HepG2 (cell line): ENCODE measurements at regions not wholly inside any gene's neighbourhood (a gene's known extent, or its start where the extent isn't known, plus 50 kb on each side); places are given as distances from the start of the nearest gene placed in this dataset.

Experiments
- ATAC-seq: fragments of 200-7000 bp; cut with Tn5 transposase; 3 replicates; pipeline ENCODE4 v1.9.1; 2020; ENCODE audit warnings: mild to moderate bottlenecking, moderate library complexity
- BruUV-seq: library from RNA; stranded (reverse); fragments of 400-500 nt; replicated peaks from 2 replicates; lab custom pipeline; 2021; lab: Mats Ljungman, UMichigan
- CTCF ChIA-PET: fragments of 300-600 bp; formaldehyde crosslinking; extraction: SDS; loops from one replicate; lab custom pipeline; 2021; ENCODE audit warnings: low total read pairs, inconsistent platforms, low intra/inter-chr PET ratio; lab: Yijun Ruan, JAX
- POLR2A ChIA-PET: fragments of 350-600 bp; sonication (Branson Sonifier 250); formaldehyde crosslinking; loops from one replicate; lab custom pipeline; 2020; ENCODE audit warnings: antibody characterized with exemption, inconsistent platforms; lab: Yijun Ruan, JAX
- DNase-seq: peaks from one replicate; pipeline ENCODE4 v3.0.0-alpha.2; 2015; ENCODE audit warnings: low spot score
- FAIRE-seq: peaks from 3 replicates; lab custom pipeline; 2011; peaks lifted over from hg19 to GRCh38; lab: Jason Lieb, UNC
- H2AFZ ChIP-seq: one replicate; pipeline ENCODE4 v1.6.1; 2011; ENCODE audit warnings: low read length, inconsistent platforms
- H3K27ac ChIP-seq: fragments of 300-600 bp; 3 replicates; pipeline ENCODE4 v1.8.0; 2011; ENCODE audit warnings: mixed run types, mild to moderate bottlenecking, mixed read lengths, low read length, inconsistent platforms; ENCODE audit not compliant: insufficient read depth; ENCODE audit errors: extremely low read length
- H3K27me3 ChIP-seq, 2 experiments: fragments of 200-600 bp in 1 of 2; 2 replicates in 1 of 2; 3 replicates in 1 of 2; pipeline versions ENCODE4 v1.6.0 to v1.8.0; 2011; ENCODE audit warnings: low read length in 2 of 2, mild to moderate bottlenecking in 2 of 2, moderate library complexity in 2 of 2, inconsistent platforms in 1 of 2; ENCODE audit not compliant: insufficient read depth in 2 of 2, control insufficient read depth in 1 of 2
- H3K36me3 ChIP-seq, 2 experiments: fragments of 200-600 bp in 1 of 2; replicated peaks in 1 of 2; 2 replicates in 1 of 2; 3 replicates in 1 of 2; pipeline versions ENCODE4 v1.5.1 to v1.8.0; 2011; ENCODE audit warnings: low read length in 2 of 2, inconsistent platforms in 1 of 2; ENCODE audit not compliant: insufficient read depth in 2 of 2, control insufficient read depth in 1 of 2
- H3K4me1 ChIP-seq: 2 replicates; pipeline ENCODE4 v1.5.1; 2012; ENCODE audit warnings: low read length, inconsistent platforms; ENCODE audit not compliant: insufficient read depth
- H3K4me2 ChIP-seq: 2 replicates; pipeline ENCODE4 v1.6.0; 2011; ENCODE audit warnings: low read depth, low read length, inconsistent platforms
- H3K4me3 ChIP-seq, 3 experiments: fragments of 200-600 bp in 1 of 3; sonication (generic), shearing (Covaris generic) in 1 of 3; replicated peaks in 1 of 3; 2 replicates each; pipeline ENCODE4 v1.5.1; 2011 to 2016; ENCODE audit warnings: low read length in 3 of 3, inconsistent platforms in 2 of 3, low read depth in 2 of 3, mild to moderate bottlenecking in 2 of 3, control low read depth in 1 of 3, mixed read lengths in 1 of 3; ENCODE audit not compliant: insufficient read depth in 1 of 3
- H3K79me2 ChIP-seq: one replicate; pipeline ENCODE4 v1.6.1; 2011; ENCODE audit warnings: low read length, inconsistent platforms; ENCODE audit not compliant: insufficient read depth
- H3K9ac ChIP-seq: 2 replicates; pipeline ENCODE4 v1.6.0; 2011; ENCODE audit warnings: mild to moderate bottlenecking, low read depth, low read length, inconsistent platforms; ENCODE audit not compliant: insufficient read depth
- H3K9me3 ChIP-seq: 2 replicates; pipeline ENCODE4 v1.5.1; 2012; ENCODE audit warnings: mild to moderate bottlenecking, low read length
- H4K20me1 ChIP-seq: 2 replicates; pipeline ENCODE4 v1.6.0; 2011; ENCODE audit warnings: inconsistent platforms, mild to moderate bottlenecking, low read length, moderate library complexity; ENCODE audit not compliant: insufficient read depth
- DMAP1 ChIP-seq: IDR thresholded peaks from 2 replicates; pipeline ENCODE4 v1.6.1; 2016
- MED1 ChIP-seq: sonication (generic); formaldehyde crosslinking; IDR thresholded peaks from 2 replicates; pipeline ENCODE4 v1.4.0; 2020; ENCODE audit warnings: missing genetic modification reagents
- MLXIP ChIP-seq: sonication (generic); formaldehyde crosslinking; IDR thresholded peaks from 2 replicates; pipeline ENCODE4 v1.9.0; 2021; ENCODE audit warnings: missing genetic modification reagents, borderline replicate concordance
- RBM39 ChIP-seq: fragments of 200-400 bp; formaldehyde crosslinking; IDR thresholded peaks from one replicate; pipeline ENCODE4 v1.6.1; 2018; ENCODE audit warnings: antibody characterized with exemption, mild to moderate bottlenecking, low read depth, low read length; ENCODE audit not compliant: poor library complexity, severe bottlenecking
- ZNF180 ChIP-seq: sonication (generic); formaldehyde crosslinking; IDR thresholded peaks from 2 replicates; pipeline ENCODE4 v1.4.0; 2020; ENCODE audit warnings: low read depth, missing genetic modification reagents, borderline replicate concordance
- ZNF296 ChIP-seq: sonication (generic); formaldehyde crosslinking; conservative IDR thresholded peaks from 2 replicates; pipeline ENCODE4 v1.5.0; 2020; ENCODE audit warnings: mild to moderate bottlenecking, missing genetic modification reagents
- ZNF552 ChIP-seq: sonication (generic); formaldehyde crosslinking; IDR thresholded peaks from 2 replicates; pipeline ENCODE4 v1.9.0; 2022; ENCODE audit warnings: missing genetic modification reagents, mild to moderate bottlenecking, borderline replicate concordance
- ZNF75D ChIP-seq: sonication (generic); formaldehyde crosslinking; IDR thresholded peaks from 2 replicates; pipeline ENCODE4 v1.8.1; 2023; ENCODE audit warnings: missing genetic modification reagents, mild to moderate bottlenecking, borderline replicate concordance
- WGBS: methylation state at CpG from one replicate; pipeline ENCODE4 v1.1.6; 2017; ENCODE audit warnings: low lambda C conversion rate; 5-methylcytosine and 5-hydroxymethylcytosine counted together
- in situ Hi-C: cut with HindIII; loops from 2 replicates; pipeline ENCODE4 v1.10.0; 2017; ENCODE audit warnings: low pct_unique_long_range_greater_than_20kb; ENCODE audit not compliant: extremely low pct_ligation_motif_present
- intact Hi-C: fragments of 100-400 bp; cut with micrococcal nuclease; formaldehyde crosslinking; loops from one replicate; pipeline ENCODE4 v1.10.0; 2022; ENCODE audit not compliant: unreplicated experiment
- TF ChIP-seq, protein P1 (sequence below): sonication (generic); formaldehyde crosslinking; IDR thresholded peaks from 2 replicates; pipeline ENCODE4 v1.4.0; 2020; ENCODE audit warnings: missing genetic modification reagents, borderline replicate concordance
- TF ChIP-seq, protein P2 (sequence below): sonication (generic); formaldehyde crosslinking; IDR thresholded peaks from 2 replicates; pipeline ENCODE4 v1.4.0; 2020; ENCODE audit warnings: missing genetic modification reagents
- TF ChIP-seq, protein P3 (sequence below): sonication (generic); formaldehyde crosslinking; IDR thresholded peaks from 2 replicates; pipeline ENCODE4 v1.5.1; 2020; ENCODE audit warnings: mild to moderate bottlenecking, missing genetic modification reagents, borderline replicate concordance

DNA sequence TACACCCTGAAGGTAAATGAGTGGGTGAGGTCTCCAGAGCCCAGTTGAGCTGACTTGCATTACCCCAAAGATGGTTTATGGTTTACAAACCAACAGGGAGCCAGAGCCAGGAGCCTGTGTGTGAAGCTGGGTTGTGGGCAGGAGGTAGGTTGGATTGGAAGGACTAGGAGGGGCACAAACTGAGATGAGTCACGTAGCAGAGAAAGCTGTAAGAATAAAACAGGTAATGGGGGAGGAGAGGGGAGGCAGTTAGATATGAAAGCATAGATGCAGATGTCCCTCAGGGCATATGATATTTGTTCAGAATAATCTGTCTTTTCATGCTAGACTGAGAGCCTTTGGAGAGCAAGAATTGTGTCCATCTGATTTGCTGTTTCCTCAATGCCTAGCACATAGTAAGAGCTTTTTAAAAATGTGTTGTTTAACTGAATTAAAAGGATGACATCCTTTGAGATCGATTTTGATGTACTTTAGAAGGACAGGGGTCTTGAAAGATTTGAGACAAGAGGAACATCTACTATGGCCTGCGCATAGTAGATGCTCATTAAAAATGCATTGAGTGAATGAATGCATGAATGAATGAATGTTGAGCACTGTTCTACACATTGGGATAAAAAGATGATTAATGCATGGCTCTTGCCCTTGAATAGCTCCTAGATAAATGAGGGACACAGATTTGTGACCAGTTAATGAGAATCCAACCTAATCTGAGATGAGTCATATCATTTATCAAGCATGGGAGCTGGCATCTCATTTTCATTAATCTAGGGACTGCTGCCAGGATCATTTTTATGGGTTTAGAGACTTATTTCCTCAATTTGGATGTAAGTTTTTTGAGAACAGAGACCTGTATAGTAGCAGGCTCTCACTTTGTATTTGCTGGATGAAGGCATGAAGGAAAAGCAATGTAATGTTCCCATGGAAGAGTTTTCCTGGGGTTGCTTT, 175.8 kb upstream of the BDNF start:
- ChIA-PET POLR2A (no interaction called here), CTCF (no interaction called here)
- intact Hi-C loops (no loop called here), in situ Hi-C loops (no loop called here)
- Histone ChIP-seq H3K9me3 (no peaks in the 10 kb centered on the region), H3K27ac (no peak overlapping the region), H3K4me2 (no peak overlapping the region), H3K4me3 (no peak overlapping the region), H4K20me1 (no peaks in the 10 kb centered on the region), H3K36me3 (no peaks in the 10 kb centered on the region), H3K79me2 (no peaks in the 10 kb centered on the region), H3K9ac (no peak overlapping the region), H2AFZ (no peak overlapping the region), H3K27me3 (no peaks in the 10 kb centered on the region; a peak in 1 of 5 replicates), H3K4me1 (no peaks in the 10 kb centered on the region)
- BruUV-seq: no TSS peak
- no peak for DNase-seq
- 5% methylated on average over 3 of the region's 3 CpGs for WGBS
- FAIRE-seq: no peak
- no peak for ATAC-seq
- TF ChIP-seq, protein P1, sequence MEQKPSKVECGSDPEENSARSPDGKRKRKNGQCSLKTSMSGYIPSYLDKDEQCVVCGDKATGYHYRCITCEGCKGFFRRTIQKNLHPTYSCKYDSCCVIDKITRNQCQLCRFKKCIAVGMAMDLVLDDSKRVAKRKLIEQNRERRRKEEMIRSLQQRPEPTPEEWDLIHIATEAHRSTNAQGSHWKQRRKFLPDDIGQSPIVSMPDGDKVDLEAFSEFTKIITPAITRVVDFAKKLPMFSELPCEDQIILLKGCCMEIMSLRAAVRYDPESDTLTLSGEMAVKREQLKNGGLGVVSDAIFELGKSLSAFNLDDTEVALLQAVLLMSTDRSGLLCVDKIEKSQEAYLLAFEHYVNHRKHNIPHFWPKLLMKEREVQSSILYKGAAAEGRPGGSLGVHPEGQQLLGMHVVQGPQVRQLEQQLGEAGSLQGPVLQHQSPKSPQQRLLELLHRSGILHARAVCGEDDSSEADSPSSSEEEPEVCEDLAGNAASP: no peak
- no peak for TF ChIP-seq ZNF180
- TF ChIP-seq ZNF75D (CRISPR knock-in tag): no peak
- TF ChIP-seq, protein P2, sequence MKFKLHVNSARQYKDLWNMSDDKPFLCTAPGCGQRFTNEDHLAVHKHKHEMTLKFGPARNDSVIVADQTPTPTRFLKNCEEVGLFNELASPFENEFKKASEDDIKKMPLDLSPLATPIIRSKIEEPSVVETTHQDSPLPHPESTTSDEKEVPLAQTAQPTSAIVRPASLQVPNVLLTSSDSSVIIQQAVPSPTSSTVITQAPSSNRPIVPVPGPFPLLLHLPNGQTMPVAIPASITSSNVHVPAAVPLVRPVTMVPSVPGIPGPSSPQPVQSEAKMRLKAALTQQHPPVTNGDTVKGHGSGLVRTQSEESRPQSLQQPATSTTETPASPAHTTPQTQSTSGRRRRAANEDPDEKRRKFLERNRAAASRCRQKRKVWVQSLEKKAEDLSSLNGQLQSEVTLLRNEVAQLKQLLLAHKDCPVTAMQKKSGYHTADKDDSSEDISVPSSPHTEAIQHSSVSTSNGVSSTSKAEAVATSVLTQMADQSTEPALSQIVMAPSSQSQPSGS (CRISPR knock-in tag): no peak
- no peak for TF ChIP-seq ZNF296 (CRISPR knock-in tag)
- TF ChIP-seq MED1 (CRISPR knock-in tag): no peak
- no peak for TF ChIP-seq ZNF552 (CRISPR knock-in tag)
- TF ChIP-seq MLXIP (CRISPR knock-in tag): no peak
- no peak for TF ChIP-seq RBM39
- TF ChIP-seq, protein P3, sequence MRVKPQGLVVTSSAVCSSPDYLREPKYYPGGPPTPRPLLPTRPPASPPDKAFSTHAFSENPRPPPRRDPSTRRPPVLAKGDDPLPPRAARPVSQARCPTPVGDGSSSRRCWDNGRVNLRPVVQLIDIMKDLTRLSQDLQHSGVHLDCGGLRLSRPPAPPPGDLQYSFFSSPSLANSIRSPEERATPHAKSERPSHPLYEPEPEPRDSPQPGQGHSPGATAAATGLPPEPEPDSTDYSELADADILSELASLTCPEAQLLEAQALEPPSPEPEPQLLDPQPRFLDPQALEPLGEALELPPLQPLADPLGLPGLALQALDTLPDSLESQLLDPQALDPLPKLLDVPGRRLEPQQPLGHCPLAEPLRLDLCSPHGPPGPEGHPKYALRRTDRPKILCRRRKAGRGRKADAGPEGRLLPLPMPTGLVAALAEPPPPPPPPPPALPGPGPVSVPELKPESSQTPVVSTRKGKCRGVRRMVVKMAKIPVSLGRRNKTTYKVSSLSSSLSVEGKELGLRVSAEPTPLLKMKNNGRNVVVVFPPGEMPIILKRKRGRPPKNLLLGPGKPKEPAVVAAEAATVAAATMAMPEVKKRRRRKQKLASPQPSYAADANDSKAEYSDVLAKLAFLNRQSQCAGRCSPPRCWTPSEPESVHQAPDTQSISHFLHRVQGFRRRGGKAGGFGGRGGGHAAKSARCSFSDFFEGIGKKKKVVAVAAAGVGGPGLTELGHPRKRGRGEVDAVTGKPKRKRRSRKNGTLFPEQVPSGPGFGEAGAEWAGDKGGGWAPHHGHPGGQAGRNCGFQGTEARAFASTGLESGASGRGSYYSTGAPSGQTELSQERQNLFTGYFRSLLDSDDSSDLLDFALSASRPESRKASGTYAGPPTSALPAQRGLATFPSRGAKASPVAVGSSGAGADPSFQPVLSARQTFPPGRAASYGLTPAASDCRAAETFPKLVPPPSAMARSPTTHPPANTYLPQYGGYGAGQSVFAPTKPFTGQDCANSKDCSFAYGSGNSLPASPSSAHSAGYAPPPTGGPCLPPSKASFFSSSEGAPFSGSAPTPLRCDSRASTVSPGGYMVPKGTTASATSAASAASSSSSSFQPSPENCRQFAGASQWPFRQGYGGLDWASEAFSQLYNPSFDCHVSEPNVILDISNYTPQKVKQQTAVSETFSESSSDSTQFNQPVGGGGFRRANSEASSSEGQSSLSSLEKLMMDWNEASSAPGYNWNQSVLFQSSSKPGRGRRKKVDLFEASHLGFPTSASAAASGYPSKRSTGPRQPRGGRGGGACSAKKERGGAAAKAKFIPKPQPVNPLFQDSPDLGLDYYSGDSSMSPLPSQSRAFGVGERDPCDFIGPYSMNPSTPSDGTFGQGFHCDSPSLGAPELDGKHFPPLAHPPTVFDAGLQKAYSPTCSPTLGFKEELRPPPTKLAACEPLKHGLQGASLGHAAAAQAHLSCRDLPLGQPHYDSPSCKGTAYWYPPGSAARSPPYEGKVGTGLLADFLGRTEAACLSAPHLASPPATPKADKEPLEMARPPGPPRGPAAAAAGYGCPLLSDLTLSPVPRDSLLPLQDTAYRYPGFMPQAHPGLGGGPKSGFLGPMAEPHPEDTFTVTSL (CRISPR knock-in tag): no peak
- no peak for TF ChIP-seq DMAP1 (CRISPR knock-in tag)
